Activated CD8-positive, alpha-beta T cell treated with anti-CD3 and anti-CD28 coated beads for 36 hours (primary cell): ENCODE measurements at regions not wholly inside any gene's neighbourhood (a gene's known extent, or its start where the extent isn't known, plus 50 kb on each side); places are given as distances from the start of the nearest gene placed in this dataset.

ENCODE experiments used
- ATAC-seq: fragments of 200-7000 bp; cut with Tn5 transposase; one replicate; pipeline ENCODE4 v1.10.0; 2021; ENCODE audit warnings: mild to moderate bottlenecking, moderate library complexity
- CTCF ChIA-PET: fragments of 350-600 bp; sonication (Branson Sonifier 250); formaldehyde crosslinking; loops from one replicate; lab custom pipeline; 2021; ENCODE audit warnings: antibody characterized with exemption; lab: Charles Lee
- POLR2A ChIA-PET: fragments of 350-600 bp; sonication (Branson Sonifier 250); formaldehyde crosslinking; loops from one replicate; lab custom pipeline; 2021; ENCODE audit warnings: antibody characterized with exemption; lab: Charles Lee
- DNase-seq: peaks from one replicate; pipeline ENCODE4 v3.0.0-alpha.2; 2020
- H3K27ac Mint-ChIP-seq: one replicate; pipeline ENCODE4 v1.8.0; 2021; ENCODE audit warnings: mild to moderate bottlenecking, mixed read lengths
- H3K27me3 Mint-ChIP-seq: one replicate; pipeline ENCODE4 v1.8.0; 2021; ENCODE audit warnings: mixed read lengths
- H3K36me3 Mint-ChIP-seq: one replicate; pipeline ENCODE4 v1.8.0; 2021; ENCODE audit warnings: low read depth, mixed read lengths
- H3K4me1 Mint-ChIP-seq: one replicate; pipeline ENCODE4 v1.8.0; 2021; ENCODE audit warnings: low read depth, mixed read lengths
- H3K4me3 Mint-ChIP-seq: one replicate; pipeline ENCODE4 v1.8.0; 2021; ENCODE audit warnings: mild to moderate bottlenecking, moderate library complexity, mixed read lengths
- H3K9me3 Mint-ChIP-seq: one replicate; pipeline ENCODE4 v1.8.0; 2021; ENCODE audit warnings: mixed read lengths
- CTCF ChIP-seq: fragments of 200-600 bp; IDR thresholded peaks from one replicate; pipeline ENCODE4 v1.8.0; 2022; ENCODE audit warnings: antibody characterized with exemption, mild to moderate bottlenecking
- intact Hi-C: fragments of 100-400 bp; cut with micrococcal nuclease; formaldehyde crosslinking; loops from one replicate; pipeline ENCODE4 v1.10.0; 2022

DNA sequence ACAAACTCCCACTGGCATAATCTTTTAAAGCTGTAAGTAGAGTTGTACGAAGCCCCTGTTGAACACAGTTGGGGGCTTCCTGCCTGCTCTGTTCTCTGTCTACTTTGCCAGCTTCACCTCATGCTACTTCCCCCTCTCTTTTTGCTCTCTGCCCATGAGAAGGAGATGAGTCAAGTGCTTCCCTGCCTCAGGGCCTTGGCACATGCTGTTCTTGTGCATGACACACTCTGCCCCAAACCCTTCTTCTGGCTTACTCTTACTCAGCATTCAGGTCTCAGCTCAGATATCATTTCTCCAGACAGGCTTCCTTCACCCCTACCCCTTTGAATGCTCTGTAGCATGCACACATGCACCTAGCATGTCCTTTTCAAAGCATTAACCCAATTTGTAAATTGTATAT, 208.8 kb downstream of the FOXD2 start:
- Mint-ChIP-seq H3K4me3 (no peak overlapping the region), H3K27ac (no peak overlapping the region), H3K27me3 (peaks cover 11% of the 10 kb centered on the region), H3K9me3 (no peaks in the 10 kb centered on the region), H3K4me1 (no peaks in the 10 kb centered on the region), H3K36me3 (no peaks in the 10 kb centered on the region)
- ATAC-seq: no peak
- DNase-seq: no peak
- intact Hi-C loops: no loop called here
- ChIA-PET CTCF (no interaction called here), POLR2A (no interaction called here)
- no peak for TF ChIP-seq CTCF

GRCh38 chr1:47647327-47647845, 209.5 kb downstream of the FOXD2 start:
- no peak for TF ChIP-seq CTCF
- ChIA-PET POLR2A (no interaction called here), CTCF (no interaction called here)
- Mint-ChIP-seq H3K4me3 (no peak overlapping the region), H3K36me3 (no peaks in the 10 kb centered on the region), H3K9me3 (no peaks in the 10 kb centered on the region), H3K4me1 (no peaks in the 10 kb centered on the region), H3K27me3 (peaks cover 10% of the 10 kb centered on the region), H3K27ac (no peak overlapping the region)
- ATAC-seq (no peak), DNase-seq (no peak)
- intact Hi-C loops: no loop called here

GRCh38 chr1:47650205-47650604, 212.4 kb downstream of the FOXD2 start:
- no peak for TF ChIP-seq CTCF
- DNase-seq (no peak), ATAC-seq (no peak)
- no peaks in the 10 kb centered on the region for H3K36me3 Mint-ChIP-seq
- intact Hi-C loops: no loop called here
- no peaks in the 10 kb centered on the region for H3K9me3 Mint-ChIP-seq
- CTCF ChIA-PET: no interaction called here
- peaks cover 12% of the 10 kb centered on the region for H3K27me3 Mint-ChIP-seq
- no peak overlapping the region for H3K4me3 Mint-ChIP-seq
- H3K27ac Mint-ChIP-seq: no peak overlapping the region
- POLR2A ChIA-PET: no interaction called here
- no peaks in the 10 kb centered on the region for H3K4me1 Mint-ChIP-seq

GRCh38 chr1:47650611-47651010, 212.8 kb downstream of the FOXD2 start:
- H3K27me3 Mint-ChIP-seq: peaks cover 12% of the 10 kb centered on the region

More at GRCh38 chr1:47650611-47651010, 212.8 kb downstream of the FOXD2 start:
- Mint-ChIP-seq H3K4me1 (no peaks in the 10 kb centered on the region), H3K9me3 (no peaks in the 10 kb centered on the region), H3K4me3 (no peak overlapping the region), H3K36me3 (no peaks in the 10 kb centered on the region), H3K27ac (no peak overlapping the region)
- DNase-seq: no peak
- no peak for ATAC-seq
- no peak for TF ChIP-seq CTCF
- intact Hi-C loops: no loop called here
- ChIA-PET CTCF (no interaction called here), POLR2A (no interaction called here)
